WTC11 (cell line): ENCODE measurements at regions not wholly inside any gene's neighbourhood (a gene's known extent, or its start where the extent isn't known, plus 50 kb on each side); places are given as distances from the start of the nearest gene placed in this dataset.

Experiments
- ATAC-seq: fragments of 200-7000 bp; cut with Tn5 transposase; 2 replicates; pipeline ENCODE4 v1.10.0; 2021; ENCODE audit warnings: mild to moderate bottlenecking, moderate library complexity
- CTCF ChIA-PET: fragments of 300-600 bp; sonication (Branson Sonifier 250); formaldehyde crosslinking; loops from one replicate; lab custom pipeline; 2021; ENCODE audit warnings: antibody characterized with exemption; lab: Charles Lee
- POLR2A ChIA-PET: fragments of 350-600 bp; sonication (Branson Sonifier 250); formaldehyde crosslinking; loops from one replicate; lab custom pipeline; 2021; ENCODE audit warnings: antibody characterized with exemption; lab: Charles Lee
- DNase-seq: peaks from one replicate; pipeline ENCODE4 v3.0.0; 2021; ENCODE audit warnings: low spot score
- H3K27ac Mint-ChIP-seq: 2 replicates; pipeline ENCODE4 v1.8.0; 2021; ENCODE audit warnings: mixed read lengths
- H3K27me3 Mint-ChIP-seq: 2 replicates; pipeline ENCODE4 v1.8.0; 2021; ENCODE audit warnings: low read depth, mild to moderate bottlenecking, moderate library complexity, mixed read lengths
- H3K36me3 Mint-ChIP-seq: 2 replicates; pipeline ENCODE4 v1.8.0; 2021; ENCODE audit warnings: mixed read lengths
- H3K4me1 Mint-ChIP-seq: 2 replicates; pipeline ENCODE4 v1.8.0; 2022; ENCODE audit warnings: mixed read lengths
- H3K4me3 Mint-ChIP-seq: 2 replicates; pipeline ENCODE4 v1.8.0; 2021; ENCODE audit warnings: mild to moderate bottlenecking, moderate library complexity, mixed read lengths
- H3K9me3 Mint-ChIP-seq: 2 replicates; pipeline ENCODE4 v1.8.0; 2021; ENCODE audit warnings: mixed read lengths
- ELF4 ChIP-seq: sonication (generic); formaldehyde crosslinking; IDR thresholded peaks from 2 replicates; pipeline ENCODE4 v1.8.1; 2022; ENCODE audit warnings: low read depth, mild to moderate bottlenecking, moderate library complexity, missing genetic modification reagents
- FOXJ3 ChIP-seq: sonication (generic); formaldehyde crosslinking; IDR thresholded peaks from 2 replicates; pipeline ENCODE4 v1.9.0; 2021; ENCODE audit warnings: missing genetic modification reagents, mild to moderate bottlenecking, borderline replicate concordance
- GRHL2 ChIP-seq: fragments of 250-450 bp; sonication (Bioruptor Pico); IDR thresholded peaks from 2 replicates; pipeline ENCODE4 v1.8.0; 2022; ENCODE audit warnings: mild to moderate bottlenecking, moderate library complexity; ENCODE audit not compliant: insufficient replicate concordance, severe bottlenecking
- IRF2 ChIP-seq: sonication (generic); formaldehyde crosslinking; IDR thresholded peaks from 2 replicates; pipeline ENCODE4 v1.8.0; 2022; ENCODE audit warnings: low read depth, missing genetic modification reagents, borderline replicate concordance
- JAZF1 ChIP-seq: fragments of 250-450 bp; sonication (Bioruptor Pico); IDR thresholded peaks from 2 replicates; pipeline ENCODE4 v1.9.0; 2021; ENCODE audit warnings: moderate library complexity, mild to moderate bottlenecking, inconsistent platforms
- KAT7 ChIP-seq: sonication (generic); formaldehyde crosslinking; IDR thresholded peaks from 2 replicates; pipeline ENCODE4 v1.8.1; 2023; ENCODE audit warnings: missing genetic modification reagents, mild to moderate bottlenecking, borderline replicate concordance
- NR3C1 ChIP-seq: sonication (generic); formaldehyde crosslinking; conservative IDR thresholded peaks from 2 replicates; pipeline ENCODE4 v1.8.1; 2023; ENCODE audit warnings: low read depth, mild to moderate bottlenecking, missing genetic modification reagents
- SP1 ChIP-seq: sonication (generic); formaldehyde crosslinking; conservative IDR thresholded peaks from 2 replicates; pipeline ENCODE4 v1.8.1; 2022; ENCODE audit warnings: missing genetic modification reagents
- ZBTB21 ChIP-seq: sonication (generic); formaldehyde crosslinking; IDR thresholded peaks from 2 replicates; pipeline ENCODE4 v1.8.1; 2023; ENCODE audit warnings: mild to moderate bottlenecking, missing genetic modification reagents, borderline replicate concordance
- ZNF138 ChIP-seq: sonication (generic); formaldehyde crosslinking; conservative IDR thresholded peaks from 2 replicates; pipeline ENCODE4 v1.8.1; 2022; ENCODE audit warnings: mild to moderate bottlenecking, moderate library complexity, missing genetic modification reagents
- ZNF219 ChIP-seq: sonication (generic); formaldehyde crosslinking; IDR thresholded peaks from 2 replicates; pipeline ENCODE4 v1.8.0; 2023; ENCODE audit warnings: missing genetic modification reagents, mild to moderate bottlenecking, borderline replicate concordance
- ZNF263 ChIP-seq: sonication (generic); formaldehyde crosslinking; IDR thresholded peaks from 2 replicates; pipeline ENCODE4 v1.8.1; 2022; ENCODE audit warnings: low read depth, mild to moderate bottlenecking, moderate library complexity, missing genetic modification reagents
- TF ChIP-seq, protein P1 (sequence below): sonication (generic); formaldehyde crosslinking; IDR thresholded peaks from 2 replicates; pipeline ENCODE4 v1.8.0; 2022; ENCODE audit warnings: missing genetic modification reagents
- TF ChIP-seq, protein P2 (sequence below): fragments of 250-450 bp; sonication (Bioruptor Pico); IDR thresholded peaks from 2 replicates; pipeline ENCODE4 v1.9.0; 2021; ENCODE audit warnings: mild to moderate bottlenecking
- TF ChIP-seq, protein P3 (sequence below): sonication (generic); formaldehyde crosslinking; IDR thresholded peaks from 2 replicates; pipeline ENCODE4 v1.8.0; 2022; ENCODE audit warnings: mild to moderate bottlenecking, missing genetic modification reagents
- TF ChIP-seq, protein P4 (sequence below): sonication (generic); formaldehyde crosslinking; IDR thresholded peaks from 2 replicates; pipeline ENCODE4 v1.8.0; 2022; ENCODE audit warnings: mild to moderate bottlenecking, missing genetic modification reagents
- TF ChIP-seq, protein P5 (sequence below): sonication (generic); formaldehyde crosslinking; IDR thresholded peaks from 2 replicates; pipeline ENCODE4 v1.8.1; 2023; ENCODE audit warnings: mild to moderate bottlenecking, missing genetic modification reagents
- TF ChIP-seq, protein P6 (sequence below): sonication (generic); formaldehyde crosslinking; IDR thresholded peaks from 2 replicates; pipeline ENCODE4 v1.8.0; 2023; ENCODE audit warnings: missing genetic modification reagents, mild to moderate bottlenecking, borderline replicate concordance

DNA sequence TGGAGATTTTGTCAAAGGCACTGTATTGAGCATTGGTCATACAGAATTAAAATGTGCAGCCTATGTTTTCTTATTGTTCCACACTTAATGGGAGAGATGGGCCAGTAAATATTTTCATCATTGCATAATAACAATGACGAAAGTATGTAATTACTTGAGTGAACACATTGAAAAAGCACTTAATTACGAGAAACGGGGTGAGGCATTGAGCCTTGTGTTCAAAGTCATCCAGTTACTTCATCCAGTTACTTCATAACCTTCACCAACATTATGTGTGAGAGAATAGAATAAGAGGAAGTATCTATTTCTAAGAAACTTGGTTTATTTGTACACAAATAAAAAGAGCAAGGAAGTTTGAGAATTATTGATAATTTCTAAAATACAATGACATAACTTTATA is 1427.0 kb downstream of the ADGRL3 start (continued):
- TF ChIP-seq, protein P1, sequence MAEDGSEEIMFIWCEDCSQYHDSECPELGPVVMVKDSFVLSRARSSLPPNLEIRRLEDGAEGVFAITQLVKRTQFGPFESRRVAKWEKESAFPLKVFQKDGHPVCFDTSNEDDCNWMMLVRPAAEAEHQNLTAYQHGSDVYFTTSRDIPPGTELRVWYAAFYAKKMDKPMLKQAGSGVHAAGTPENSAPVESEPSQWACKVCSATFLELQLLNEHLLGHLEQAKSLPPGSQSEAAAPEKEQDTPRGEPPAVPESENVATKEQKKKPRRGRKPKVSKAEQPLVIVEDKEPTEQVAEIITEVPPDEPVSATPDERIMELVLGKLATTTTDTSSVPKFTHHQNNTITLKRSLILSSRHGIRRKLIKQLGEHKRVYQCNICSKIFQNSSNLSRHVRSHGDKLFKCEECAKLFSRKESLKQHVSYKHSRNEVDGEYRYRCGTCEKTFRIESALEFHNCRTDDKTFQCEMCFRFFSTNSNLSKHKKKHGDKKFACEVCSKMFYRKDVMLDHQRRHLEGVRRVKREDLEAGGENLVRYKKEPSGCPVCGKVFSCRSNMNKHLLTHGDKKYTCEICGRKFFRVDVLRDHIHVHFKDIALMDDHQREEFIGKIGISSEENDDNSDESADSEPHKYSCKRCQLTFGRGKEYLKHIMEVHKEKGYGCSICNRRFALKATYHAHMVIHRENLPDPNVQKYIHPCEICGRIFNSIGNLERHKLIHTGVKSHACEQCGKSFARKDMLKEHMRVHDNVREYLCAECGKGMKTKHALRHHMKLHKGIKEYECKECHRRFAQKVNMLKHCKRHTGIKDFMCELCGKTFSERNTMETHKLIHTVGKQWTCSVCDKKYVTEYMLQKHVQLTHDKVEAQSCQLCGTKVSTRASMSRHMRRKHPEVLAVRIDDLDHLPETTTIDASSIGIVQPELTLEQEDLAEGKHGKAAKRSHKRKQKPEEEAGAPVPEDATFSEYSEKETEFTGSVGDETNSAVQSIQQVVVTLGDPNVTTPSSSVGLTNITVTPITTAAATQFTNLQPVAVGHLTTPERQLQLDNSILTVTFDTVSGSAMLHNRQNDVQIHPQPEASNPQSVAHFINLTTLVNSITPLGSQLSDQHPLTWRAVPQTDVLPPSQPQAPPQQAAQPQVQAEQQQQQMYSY = no peak
- no peak for TF ChIP-seq JAZF1 (CRISPR knock-in tag)
- no peak for TF ChIP-seq NR3C1 (CRISPR knock-in tag)

DNA sequence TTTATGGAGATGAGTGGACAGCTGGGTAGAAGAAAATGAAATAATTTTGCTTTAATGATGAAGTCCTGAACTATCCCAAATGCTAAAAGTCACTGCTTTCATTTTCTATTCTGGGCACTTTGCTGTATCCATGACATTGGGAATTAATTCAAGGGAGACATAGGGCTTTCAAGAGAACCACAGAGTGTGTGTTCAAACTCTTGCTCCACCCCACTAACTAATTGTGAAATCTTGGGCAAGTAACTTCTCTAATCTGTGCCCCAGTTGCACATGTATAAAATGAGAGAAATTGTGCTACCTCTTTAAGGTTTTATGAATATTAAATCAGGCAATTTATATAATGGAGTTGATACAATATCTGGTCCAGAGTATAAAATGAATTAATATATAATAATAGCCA is 1422.0 kb downstream of the ADGRL3 start:
- Mint-ChIP-seq H3K27me3 (no peaks in the 10 kb centered on the region), H3K27ac (no peak overlapping the region), H3K36me3 (no peaks in the 10 kb centered on the region), H3K4me3 (no peak overlapping the region), H3K9me3 (no peaks in the 10 kb centered on the region), H3K4me1 (no peaks in the 10 kb centered on the region)
- TF ChIP-seq IRF2 (CRISPR knock-in tag) = no peak
- no peak for TF ChIP-seq FOXJ3 (CRISPR knock-in tag)
- TF ChIP-seq KAT7 (CRISPR knock-in tag) = no peak
- TF ChIP-seq GRHL2 (CRISPR knock-in tag) = no peak
- TF ChIP-seq, protein P2, sequence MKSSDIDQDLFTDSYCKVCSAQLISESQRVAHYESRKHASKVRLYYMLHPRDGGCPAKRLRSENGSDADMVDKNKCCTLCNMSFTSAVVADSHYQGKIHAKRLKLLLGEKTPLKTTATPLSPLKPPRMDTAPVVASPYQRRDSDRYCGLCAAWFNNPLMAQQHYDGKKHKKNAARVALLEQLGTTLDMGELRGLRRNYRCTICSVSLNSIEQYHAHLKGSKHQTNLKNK (CRISPR knock-in tag) = no peak
- no peak for TF ChIP-seq ZNF263 (CRISPR knock-in tag)
- TF ChIP-seq ZNF219 = no peak
- TF ChIP-seq ELF4 (CRISPR knock-in tag) = no peak
- TF ChIP-seq, protein P3, sequence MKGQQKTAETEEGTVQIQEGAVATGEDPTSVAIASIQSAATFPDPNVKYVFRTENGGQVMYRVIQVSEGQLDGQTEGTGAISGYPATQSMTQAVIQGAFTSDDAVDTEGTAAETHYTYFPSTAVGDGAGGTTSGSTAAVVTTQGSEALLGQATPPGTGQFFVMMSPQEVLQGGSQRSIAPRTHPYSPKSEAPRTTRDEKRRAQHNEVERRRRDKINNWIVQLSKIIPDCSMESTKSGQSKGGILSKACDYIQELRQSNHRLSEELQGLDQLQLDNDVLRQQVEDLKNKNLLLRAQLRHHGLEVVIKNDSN (CRISPR knock-in tag) = no peak
- TF ChIP-seq ZBTB21 = no peak
- TF ChIP-seq, protein P4, sequence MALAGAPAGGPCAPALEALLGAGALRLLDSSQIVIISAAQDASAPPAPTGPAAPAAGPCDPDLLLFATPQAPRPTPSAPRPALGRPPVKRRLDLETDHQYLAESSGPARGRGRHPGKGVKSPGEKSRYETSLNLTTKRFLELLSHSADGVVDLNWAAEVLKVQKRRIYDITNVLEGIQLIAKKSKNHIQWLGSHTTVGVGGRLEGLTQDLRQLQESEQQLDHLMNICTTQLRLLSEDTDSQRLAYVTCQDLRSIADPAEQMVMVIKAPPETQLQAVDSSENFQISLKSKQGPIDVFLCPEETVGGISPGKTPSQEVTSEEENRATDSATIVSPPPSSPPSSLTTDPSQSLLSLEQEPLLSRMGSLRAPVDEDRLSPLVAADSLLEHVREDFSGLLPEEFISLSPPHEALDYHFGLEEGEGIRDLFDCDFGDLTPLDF (CRISPR knock-in tag) = no peak
- TF ChIP-seq, protein P5, sequence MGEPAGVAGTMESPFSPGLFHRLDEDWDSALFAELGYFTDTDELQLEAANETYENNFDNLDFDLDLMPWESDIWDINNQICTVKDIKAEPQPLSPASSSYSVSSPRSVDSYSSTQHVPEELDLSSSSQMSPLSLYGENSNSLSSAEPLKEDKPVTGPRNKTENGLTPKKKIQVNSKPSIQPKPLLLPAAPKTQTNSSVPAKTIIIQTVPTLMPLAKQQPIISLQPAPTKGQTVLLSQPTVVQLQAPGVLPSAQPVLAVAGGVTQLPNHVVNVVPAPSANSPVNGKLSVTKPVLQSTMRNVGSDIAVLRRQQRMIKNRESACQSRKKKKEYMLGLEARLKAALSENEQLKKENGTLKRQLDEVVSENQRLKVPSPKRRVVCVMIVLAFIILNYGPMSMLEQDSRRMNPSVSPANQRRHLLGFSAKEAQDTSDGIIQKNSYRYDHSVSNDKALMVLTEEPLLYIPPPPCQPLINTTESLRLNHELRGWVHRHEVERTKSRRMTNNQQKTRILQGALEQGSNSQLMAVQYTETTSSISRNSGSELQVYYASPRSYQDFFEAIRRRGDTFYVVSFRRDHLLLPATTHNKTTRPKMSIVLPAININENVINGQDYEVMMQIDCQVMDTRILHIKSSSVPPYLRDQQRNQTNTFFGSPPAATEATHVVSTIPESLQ (CRISPR knock-in tag) = no peak
- no peak for TF ChIP-seq ZNF138 (CRISPR knock-in tag)
- no peak for TF ChIP-seq SP1 (CRISPR knock-in tag)
- DNase-seq (no peak), ATAC-seq (no peak)
- POLR2A ChIA-PET = no interaction called here
- CTCF ChIA-PET = no interaction called here

DNA sequence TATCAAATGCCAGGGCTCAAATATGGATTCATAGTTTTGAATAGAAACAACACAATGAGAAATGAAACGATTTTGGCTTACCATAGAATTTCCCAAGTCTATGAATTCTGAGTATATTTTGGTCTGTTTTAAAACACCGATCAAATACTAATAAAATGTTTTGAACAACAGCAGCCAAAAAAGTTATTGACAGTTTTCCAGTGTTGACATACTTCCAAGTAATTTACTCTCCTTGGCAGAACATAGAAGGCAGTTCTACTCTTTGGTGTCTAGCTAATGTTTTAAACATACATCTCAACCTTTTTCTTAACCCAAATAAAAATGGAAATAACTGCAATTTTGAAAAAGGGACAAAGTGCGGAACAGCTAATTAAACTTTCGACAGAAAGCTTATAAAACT is 1419.8 kb downstream of the ADGRL3 start:
- ATAC-seq = no peak
- Mint-ChIP-seq H3K9me3 (peaks cover 5% of the 10 kb centered on the region), H3K4me3 (no peak overlapping the region), H3K36me3 (no peaks in the 10 kb centered on the region), H3K27ac (no peak overlapping the region), H3K4me1 (no peaks in the 10 kb centered on the region), H3K27me3 (no peaks in the 10 kb centered on the region)
- CTCF ChIA-PET = no interaction called here
- POLR2A ChIA-PET = no interaction called here
- DNase-seq = no peak
- TF ChIP-seq, protein P6, sequence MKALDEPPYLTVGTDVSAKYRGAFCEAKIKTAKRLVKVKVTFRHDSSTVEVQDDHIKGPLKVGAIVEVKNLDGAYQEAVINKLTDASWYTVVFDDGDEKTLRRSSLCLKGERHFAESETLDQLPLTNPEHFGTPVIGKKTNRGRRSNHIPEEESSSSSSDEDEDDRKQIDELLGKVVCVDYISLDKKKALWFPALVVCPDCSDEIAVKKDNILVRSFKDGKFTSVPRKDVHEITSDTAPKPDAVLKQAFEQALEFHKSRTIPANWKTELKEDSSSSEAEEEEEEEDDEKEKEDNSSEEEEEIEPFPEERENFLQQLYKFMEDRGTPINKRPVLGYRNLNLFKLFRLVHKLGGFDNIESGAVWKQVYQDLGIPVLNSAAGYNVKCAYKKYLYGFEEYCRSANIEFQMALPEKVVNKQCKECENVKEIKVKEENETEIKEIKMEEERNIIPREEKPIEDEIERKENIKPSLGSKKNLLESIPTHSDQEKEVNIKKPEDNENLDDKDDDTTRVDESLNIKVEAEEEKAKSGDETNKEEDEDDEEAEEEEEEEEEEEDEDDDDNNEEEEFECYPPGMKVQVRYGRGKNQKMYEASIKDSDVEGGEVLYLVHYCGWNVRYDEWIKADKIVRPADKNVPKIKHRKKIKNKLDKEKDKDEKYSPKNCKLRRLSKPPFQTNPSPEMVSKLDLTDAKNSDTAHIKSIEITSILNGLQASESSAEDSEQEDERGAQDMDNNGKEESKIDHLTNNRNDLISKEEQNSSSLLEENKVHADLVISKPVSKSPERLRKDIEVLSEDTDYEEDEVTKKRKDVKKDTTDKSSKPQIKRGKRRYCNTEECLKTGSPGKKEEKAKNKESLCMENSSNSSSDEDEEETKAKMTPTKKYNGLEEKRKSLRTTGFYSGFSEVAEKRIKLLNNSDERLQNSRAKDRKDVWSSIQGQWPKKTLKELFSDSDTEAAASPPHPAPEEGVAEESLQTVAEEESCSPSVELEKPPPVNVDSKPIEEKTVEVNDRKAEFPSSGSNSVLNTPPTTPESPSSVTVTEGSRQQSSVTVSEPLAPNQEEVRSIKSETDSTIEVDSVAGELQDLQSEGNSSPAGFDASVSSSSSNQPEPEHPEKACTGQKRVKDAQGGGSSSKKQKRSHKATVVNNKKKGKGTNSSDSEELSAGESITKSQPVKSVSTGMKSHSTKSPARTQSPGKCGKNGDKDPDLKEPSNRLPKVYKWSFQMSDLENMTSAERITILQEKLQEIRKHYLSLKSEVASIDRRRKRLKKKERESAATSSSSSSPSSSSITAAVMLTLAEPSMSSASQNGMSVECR (CRISPR knock-in tag) = no peak
